HG03095 (cell line): ENCODE measurements at regions not wholly inside any gene's neighbourhood (a gene's known extent, or its start where the extent isn't known, plus 50 kb on each side); places are given as distances from the start of the nearest gene placed in this dataset.
"Not testable (repeated sequence)": the region's sequence is repeated elsewhere in the genome, so short reads cannot be mapped to it uniquely, and the experiment has no call there.

Experiments
- ATAC-seq: cut with Tn5 transposase; IDR thresholded peaks from one replicate; pipeline ENCODE4 v1.9.1; 2021; ENCODE audit warnings: moderate library complexity; ENCODE audit not compliant: unreplicated experiment

DNA sequence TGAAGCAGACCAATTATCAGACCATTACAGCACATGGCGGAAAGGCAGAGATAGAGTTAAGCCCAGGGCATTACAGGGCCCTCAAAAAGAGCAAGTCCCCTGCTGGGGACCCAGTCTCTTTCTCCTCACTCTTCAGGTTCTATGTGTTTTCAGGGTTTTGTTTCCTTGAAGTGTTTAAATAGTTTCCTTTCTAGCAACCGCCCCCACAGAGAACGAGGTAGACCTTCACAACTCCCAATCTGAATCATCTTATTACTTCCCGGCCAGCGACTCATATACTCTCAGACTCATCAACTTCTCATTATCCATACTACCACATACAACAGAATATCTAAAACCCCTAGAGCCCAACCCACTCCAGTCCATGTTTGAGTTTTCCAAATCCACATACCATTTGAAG lies 526.6 kb upstream of the ARID1B start:
- ATAC-seq, result no peak

DNA sequence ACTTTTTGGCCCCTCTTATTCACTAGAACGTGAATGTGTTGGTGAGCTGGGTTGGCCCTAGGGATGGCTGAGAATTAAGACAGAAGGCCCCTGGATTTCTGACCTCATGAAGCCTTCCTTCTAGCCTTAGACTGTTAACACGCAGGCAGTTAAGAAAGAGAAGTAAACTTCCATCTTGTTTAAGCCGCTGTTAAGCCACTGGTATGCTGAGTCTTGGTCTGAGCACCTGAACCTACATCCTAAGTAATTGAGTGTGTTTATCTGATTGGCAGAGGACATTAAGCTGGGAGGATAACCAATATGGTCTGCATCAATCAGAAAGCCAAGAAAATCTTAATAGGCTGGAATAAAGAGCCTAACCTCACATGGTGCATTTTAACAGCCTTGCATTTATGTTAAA lies 535.0 kb upstream of the ARID1B start:
- ATAC-seq, result no peak

DNA sequence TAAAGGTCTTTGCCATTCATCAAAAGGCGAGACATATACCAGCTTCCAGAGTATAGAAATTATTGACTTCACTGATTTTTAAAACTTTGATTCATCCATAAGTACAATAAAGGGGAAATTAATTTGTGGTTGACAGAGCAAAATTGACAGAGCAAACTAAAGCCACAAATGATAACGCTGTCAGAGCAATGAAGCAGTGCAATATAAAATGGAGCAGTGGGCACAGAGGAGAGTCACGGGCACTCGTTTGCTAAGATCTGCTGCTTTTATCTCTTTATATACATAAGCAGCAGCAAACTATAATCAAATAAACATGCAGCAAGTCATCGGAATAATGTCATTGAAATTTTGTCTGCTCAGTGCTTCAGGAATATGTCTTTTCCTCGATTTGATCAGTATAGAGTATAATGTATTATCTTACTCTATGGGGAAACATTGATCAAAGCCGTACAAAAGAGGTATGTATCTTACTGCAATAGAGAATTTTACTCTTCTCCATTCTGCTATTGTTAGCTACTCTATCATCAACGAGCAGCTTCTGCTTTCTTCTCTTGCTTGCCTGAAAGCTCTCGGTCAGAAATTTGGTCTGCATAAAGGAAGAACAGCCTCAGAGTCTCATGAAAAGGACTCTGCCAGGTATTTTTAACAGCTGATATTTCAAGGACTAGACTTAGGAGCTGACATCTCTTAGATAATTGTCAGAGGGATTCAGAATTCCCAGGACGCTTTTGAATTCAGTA lies 546.0 kb upstream of the ARID1B start:
- ATAC-seq, result no peak

DNA sequence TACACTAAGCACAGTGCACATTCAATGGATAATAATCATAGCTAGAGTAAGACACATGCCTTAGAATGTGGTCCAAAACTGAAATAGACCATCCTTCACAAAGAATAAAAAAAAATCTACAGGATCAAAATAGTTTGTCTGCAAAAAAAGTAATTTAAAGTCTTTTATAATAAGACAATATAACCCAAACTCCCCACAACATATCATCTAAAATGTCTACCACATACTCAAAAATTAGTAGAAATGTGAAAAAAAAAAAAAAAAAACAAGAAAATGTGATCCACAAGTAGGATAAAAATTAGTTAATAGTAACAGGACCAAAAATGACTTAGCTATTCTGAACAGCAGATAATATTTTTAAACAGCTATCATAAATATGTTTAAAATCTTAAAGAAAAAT lies 557.2 kb upstream of the ARID1B start:
- no peak for ATAC-seq

DNA sequence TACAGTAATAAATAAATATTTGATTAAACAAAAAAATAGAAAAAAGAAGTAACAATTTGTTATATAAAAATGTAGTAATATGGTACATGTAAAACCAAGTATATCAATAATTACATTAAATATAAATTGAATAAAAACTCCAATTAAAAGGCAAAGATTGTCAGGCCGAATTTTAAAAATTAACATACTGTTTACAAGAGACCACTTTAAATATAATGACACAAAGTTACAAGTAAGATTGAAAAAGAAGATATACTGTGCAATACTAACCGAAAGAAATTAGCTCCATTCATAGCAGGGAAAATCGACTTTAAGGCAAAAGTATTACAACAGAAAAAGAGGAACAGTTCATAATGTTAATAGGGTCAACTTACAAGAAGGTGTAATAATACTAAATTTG lies 571.5 kb upstream of the ARID1B start:
- ATAC-seq, result no peak

DNA sequence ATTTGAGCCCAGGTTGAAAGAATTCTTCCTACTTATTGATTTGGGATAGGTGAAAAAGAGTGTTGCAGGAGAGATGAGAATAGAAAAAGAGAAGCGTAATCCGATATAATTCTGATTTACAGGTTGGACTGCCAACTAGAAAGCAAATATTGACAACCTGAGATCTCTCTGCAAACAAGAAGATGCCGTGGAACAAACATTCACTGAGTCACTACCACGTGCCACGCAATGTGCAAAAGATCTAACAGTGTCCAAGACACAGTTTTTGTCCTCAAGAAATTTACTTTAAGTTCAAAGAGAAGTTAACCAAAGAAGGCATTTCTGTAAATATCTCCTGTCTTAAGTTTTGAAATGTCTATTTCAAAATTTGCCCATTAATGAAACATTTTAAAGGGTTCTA lies 578.0 kb upstream of the ARID1B start:
- ATAC-seq, result no peak

DNA sequence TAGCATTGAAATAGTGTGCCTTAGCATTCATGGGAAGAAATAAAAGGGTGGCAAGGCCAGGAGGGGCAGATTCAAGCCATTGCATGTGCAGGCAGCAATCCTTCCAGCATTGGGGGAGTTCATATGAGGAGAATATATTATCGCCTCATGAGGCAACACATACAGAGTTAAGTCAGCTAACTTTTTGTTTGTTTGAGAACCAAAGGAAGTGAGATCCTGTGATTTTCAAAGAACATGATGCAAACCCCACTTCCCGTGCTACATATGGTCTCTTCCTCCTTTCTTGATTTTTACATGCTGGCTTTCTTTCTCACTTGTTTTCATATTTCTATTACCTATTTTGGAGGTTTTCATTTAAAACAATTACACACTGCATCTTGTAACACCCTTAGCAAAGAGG lies 579.7 kb upstream of the ARID1B start:
- ATAC-seq, result no peak

DNA sequence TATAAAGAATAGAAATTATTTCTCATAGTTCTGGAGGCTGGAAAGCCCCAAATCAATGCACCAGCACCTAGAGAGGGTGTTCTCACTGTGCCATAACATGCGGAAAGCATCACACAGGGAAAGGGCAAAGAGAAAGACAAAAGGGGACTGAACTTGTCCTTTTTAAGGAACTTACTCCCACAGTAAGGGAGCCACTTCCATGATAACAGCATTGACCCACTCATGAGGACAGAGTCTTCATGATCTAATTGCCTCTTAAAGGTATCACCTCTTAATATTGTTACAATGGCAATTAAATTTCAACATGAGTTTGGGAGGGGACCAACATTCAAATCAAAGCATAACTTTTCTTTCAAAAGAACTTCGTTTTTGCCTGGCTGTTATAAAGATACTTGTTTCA lies 582.2 kb upstream of the ARID1B start:
- ATAC-seq, result no peak

DNA sequence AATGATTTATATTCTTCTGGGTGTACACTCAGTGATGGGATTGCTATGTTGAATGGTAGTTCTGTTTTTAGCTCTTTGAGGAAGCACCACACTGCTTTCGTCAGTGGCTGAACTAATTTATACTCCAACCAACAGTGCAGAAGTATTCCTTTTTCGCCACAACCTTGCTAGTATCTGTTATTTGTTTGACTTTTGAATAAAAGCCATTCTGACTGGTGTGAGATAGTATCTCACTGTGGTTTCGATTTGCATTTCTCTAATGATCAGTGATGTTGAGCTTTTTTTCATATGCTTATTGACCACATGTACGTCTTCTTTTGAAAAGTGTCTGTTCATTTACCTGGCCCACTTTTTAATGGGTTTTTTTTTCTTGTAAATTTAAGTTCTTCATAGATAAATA lies 583.8 kb upstream of the ARID1B start:
- no peak for ATAC-seq

DNA sequence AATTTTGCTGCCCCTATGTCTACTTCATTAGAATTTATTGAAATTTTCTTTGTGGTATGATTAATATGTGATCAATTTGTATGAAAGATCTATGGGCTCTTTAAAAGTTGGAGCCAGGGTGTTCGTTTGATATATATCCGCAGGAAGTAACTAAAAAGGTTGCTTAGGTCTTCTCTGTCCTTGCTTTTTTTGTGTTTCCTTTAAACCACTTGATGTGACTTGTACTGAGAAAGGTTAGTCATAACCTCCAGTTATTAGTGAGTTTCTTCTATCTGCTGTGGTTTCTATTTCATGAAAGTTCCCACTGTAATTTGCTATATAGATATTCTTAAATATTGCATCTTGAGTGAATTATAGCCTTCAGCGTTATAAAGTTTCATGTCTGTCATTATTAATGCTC lies 585.3 kb upstream of the ARID1B start:
- ATAC-seq, result no peak

DNA sequence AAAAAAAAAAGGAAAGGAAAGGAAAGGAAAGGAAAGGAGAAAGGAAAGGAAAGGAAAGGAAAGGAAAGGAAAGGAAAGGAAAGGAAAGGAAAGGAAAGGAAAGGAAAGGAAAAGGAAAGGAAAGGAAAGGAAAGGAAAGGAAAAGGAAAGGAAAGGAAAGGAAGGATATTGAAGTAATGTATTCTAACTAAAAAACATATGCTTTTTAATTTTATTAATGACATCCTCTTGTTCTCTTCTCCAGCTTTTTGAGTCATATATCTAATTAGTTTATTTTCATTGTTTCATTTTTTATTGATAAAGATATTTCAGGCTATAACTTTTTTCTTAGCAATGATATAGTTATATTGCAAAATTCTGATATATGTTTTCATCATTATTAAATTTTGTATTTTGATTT lies 585.8 kb upstream of the ARID1B start:
- not testable (repeated sequence) for ATAC-seq

DNA sequence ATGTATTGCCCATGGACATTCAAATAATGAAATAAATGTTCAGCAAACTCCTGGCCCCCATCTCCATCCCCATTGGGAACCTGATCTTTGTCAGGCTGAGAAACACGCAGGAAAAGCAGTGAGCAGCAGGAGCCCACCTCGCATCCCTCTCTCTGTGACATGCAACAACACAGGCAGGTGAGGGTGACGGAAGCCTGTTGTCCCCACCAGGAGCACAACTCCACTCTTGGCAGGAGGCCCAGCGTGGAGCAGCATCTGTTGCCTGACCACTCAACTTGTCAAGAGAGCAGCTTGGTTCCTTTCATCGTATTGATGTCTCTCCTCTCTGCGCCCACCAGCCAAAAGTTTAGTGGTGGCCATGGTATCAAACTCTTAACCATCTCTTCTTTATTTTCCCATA lies 586.9 kb upstream of the ARID1B start:
- ATAC-seq, result no peak

DNA sequence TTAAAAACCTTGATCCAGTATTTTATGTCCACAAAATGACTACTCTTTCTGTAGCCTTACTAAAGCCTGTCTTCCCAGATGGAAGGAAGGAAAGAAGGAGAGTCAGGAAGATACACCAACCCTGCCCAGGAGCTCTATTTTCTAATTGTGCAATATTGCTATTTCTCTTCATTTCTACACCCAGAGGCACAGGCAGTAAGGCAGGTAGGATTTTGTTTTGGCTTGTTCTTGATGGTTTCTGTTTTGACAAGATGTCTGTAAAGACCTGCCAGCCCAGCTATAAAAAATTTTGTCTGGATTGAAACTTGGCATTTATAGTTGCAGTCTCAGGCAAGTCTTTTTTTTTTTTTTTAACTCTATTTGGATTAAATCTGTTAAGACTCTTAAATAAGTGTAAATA lies 587.5 kb upstream of the ARID1B start:
- no peak for ATAC-seq

DNA sequence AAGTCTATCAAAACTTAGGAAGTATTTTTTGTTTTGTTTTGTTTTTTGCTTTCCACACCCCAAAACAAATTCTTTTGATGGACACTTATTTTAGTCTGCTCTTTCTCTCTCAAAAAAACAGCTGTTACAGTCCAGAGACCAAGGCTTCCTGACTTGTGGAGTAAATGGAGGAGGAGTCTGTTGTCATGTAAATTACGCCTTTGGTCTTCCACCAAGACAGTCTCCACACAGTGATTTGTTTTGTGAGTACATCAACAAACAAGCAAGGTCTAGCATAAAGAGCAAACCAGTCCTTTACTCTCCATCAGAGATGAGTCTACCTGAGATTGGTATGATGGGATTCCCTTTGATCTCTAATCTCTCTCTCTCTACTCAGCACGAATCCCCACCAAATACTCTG lies 588.0 kb upstream of the ARID1B start:
- no peak for ATAC-seq

DNA sequence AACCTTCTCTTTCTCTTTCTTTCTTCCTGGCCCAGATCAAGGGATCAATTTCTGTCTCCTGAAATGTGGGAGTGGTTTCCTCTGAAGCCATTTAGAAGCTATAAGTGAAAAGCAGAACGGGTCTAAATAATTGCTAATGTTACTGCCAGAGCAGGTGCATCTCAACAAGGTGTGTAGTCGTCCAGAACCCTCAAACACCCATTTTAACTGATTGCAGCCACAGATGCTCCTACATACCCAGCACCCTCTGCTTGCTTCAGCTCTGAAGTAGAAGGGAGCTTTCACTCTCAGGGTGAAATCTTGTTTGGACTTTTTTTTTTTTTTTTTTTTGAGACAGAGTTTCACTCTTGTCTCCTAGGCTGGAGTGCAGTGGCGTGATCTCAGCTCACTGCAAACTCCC lies 592.1 kb upstream of the ARID1B start:
- no peak for ATAC-seq

DNA sequence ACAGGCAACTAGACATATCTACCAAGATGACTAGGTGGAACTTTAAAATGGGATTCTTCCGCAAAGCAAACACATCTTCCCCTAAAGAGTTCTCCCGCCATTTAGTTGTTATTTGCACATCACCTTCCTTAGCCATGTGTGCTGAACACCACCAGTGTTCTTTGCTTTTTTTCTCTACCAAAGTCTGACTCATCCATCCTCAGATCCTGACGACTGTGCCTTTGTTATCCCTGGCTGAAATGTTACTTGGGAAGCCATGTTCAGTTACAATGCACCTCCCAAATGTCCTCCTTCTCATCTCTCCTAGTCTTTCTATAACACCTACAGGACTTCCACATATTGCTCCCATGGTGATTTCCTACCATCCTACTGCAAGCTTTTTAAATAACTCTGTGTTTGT lies 593.5 kb upstream of the ARID1B start:
- ATAC-seq, result no peak

DNA sequence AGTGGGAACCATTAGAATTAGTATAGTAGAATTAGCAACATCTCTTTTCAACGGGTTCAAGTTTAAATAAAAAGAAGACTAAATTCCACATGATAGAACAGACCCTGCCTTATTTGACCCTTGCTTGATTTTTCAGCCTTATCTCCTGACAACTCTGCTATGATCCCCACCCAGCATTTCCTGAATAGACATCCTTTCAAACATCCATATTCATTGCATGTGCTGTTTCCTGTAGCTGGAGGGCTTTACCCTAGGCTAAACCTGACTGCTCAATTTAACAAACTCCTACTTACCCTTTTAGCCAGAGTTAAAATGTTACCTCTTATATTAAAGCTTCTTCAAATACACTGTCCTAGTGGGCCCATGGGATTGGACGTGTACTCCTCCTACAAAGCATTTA lies 594.8 kb upstream of the ARID1B start:
- ATAC-seq, result no peak

DNA sequence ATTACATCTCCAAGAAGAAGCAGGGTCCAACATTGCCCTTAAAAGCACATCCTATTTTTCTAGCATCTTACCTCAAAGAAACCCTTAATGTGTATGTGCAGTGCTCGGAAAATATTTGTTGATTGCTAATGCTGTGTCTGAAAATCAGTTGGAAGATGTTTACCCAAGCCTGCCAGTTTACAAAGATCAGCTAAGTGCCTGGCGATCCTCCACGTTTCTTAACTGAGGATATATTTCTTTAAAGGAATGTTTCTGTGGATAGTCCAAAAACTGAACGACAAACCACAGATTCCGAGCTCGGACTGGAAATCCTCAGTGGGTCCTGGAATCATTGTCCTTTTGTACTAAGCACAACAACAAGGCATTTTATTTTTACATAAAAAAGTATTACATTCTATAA lies 595.7 kb upstream of the ARID1B start:
- no peak for ATAC-seq

DNA sequence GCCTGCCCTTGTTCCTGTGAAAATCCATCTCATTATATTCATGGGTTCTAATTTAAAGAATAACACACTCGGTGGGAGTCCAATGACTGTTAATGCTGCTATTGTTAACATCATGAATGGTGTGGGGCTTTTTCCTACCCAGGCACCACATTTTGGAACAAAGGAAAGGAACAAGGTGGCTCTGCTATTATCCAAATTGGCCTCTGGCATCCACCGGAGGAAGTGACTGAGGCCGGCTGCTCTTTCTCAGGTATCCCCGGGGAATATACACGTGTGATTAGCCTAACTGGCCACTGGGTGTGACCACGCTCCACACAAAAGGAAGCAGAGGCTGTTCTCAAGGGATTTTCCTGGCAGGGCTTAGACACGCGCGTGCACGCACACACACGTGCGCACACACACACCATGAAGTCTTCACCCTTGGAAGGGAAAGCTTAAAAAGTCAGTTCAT lies 601.2 kb upstream of the ARID1B start:
- ATAC-seq, result no peak

DNA sequence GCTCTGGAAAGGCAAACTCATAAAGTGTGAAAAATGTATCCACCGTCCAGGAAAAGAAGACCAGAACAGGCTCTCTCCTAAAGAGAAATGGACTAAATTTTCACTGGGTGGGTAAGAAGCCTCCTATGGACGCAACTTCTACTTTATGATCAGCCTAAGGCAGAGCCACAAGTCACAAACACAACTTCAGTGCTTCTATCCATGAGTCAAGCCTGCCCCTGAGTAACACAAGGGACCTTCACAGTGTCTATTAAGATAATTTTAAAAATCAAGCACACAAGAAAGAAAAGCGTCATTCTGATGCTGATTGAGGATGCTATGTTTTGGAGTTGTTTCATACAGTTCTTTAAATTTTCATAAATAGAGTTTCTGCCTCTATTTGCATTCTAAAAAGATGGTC lies 601.7 kb upstream of the ARID1B start:
- no peak for ATAC-seq

DNA sequence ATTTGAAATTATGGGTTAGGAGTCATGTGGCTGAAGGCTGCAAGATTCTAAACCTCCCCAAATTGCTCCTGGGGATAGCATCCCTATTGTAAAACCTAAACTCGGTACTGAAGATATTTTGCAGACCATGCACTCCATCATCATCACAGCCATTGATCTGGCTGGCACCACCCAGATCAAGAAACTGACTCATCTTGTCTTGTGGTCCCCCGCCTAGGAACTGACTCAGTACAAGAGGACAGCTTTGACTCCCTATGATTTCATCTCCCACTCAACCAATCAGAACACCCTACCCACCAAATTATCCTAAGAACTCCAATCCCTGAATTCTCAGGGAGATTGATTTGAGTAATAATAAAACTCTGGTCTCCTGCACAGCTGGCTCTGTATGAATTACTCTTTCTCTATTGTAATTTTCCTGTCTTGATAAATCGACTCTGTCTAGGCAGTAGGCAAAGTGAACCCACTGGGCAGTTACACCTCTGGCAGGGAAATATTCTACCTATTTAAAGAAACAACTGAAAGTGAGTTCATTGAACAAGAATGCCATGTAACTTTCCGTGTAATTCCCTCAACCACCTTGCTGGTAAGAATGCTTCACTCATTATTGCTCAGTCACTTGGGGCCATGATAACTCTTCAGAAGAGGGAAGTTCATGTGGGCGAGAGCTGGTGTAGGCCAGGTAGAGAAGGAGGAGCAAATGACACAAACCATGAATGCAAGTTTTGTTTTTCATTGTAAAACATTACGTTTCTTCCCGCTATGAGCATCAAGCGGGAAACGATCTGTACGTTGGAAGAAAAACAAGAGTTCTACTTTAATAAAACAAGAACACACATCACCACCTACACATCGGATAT lies 602.9 kb upstream of the ARID1B start:
- no peak for ATAC-seq

DNA sequence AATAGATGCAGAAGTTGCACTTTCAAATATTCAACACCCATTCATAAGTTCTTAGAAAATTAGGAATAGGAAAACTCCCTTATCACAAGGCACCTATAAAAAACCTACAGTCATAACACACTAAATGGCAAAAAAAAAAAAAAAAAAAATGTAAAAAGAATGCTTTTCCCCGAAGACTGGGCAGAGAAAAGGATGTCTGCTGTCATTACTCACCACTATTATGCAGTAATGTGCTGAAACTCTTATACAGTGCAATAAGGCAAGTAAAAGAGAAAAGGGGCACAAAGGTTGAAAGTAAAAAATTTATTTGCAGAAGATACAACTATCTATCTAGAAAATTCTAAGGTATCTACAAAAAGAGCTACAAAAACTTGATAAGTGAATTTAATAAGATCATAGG lies 607.8 kb upstream of the ARID1B start:
- no peak for ATAC-seq
